ENCODE measurements at regions not wholly inside any gene's neighbourhood (a gene's known extent, or its start where the extent isn't known, plus 50 kb on each side); places are given as distances from the start of the nearest gene placed in this dataset.
"Not testable (repeated sequence)": the region's sequence is repeated elsewhere in the genome, so short reads cannot be mapped to it uniquely, and the experiment has no call there.

- intact Hi-C loops (cut with DNase I) = no loop called here
- Histone ChIP-seq H3K27me3 (no peaks in the 10 kb centered on the region), H3K36me3 (no peaks in the 10 kb centered on the region), H3K9me3 (no peaks in the 10 kb centered on the region), H3K4me3 (no peak overlapping the region), H3K4me1 (no peaks in the 10 kb centered on the region), H3K27ac (no peak overlapping the region)
- no peak for TF ChIP-seq CTCF (IDR thresholded peaks at IDR 0.05)
- no peak for DNase-seq (ENCODE audit: low spot score in 2 of 2)
These were observed 817.2 kb downstream of the TMEM121 start for GRCh38 chr14:106343626-106344025.

GRCh38 chr14:106344065-106344614, 817.8 kb downstream of the TMEM121 start:
- H3K4me3 ChIP-seq; intact Hi-C loops (cut with DNase I); H3K27me3 ChIP-seq; DNase-seq (ENCODE audit: low spot score in 2 of 2); H3K4me1 ChIP-seq; H3K9me3 ChIP-seq; H3K36me3 ChIP-seq; H3K27ac ChIP-seq: not testable (repeated sequence)

- H3K36me3 ChIP-seq; H3K4me1 ChIP-seq; H3K4me3 ChIP-seq; H3K9me3 ChIP-seq; DNase-seq (ENCODE audit: low spot score in 2 of 2); H3K27ac ChIP-seq; H3K27me3 ChIP-seq; intact Hi-C loops (cut with DNase I): not testable (repeated sequence)
These were observed 818.6 kb downstream of the TMEM121 start for GRCh38 chr14:106344791-106345479.

GRCh38 chr14:106346084-106346483, 819.7 kb downstream of the TMEM121 start:
- Histone ChIP-seq H3K4me3 (no peak overlapping the region), H3K27me3 (no peaks in the 10 kb centered on the region), H3K9me3 (no peaks in the 10 kb centered on the region), H3K36me3 (no peaks in the 10 kb centered on the region), H3K4me1 (no peaks in the 10 kb centered on the region), H3K27ac (no peak overlapping the region)
- no peak for TF ChIP-seq CTCF (IDR thresholded peaks at IDR 0.05)
- DNase-seq (ENCODE audit: low spot score in 2 of 2) = no peak
- intact Hi-C loops (cut with DNase I) = no loop called here

GRCh38 chr14:106346534-106347290, 820.3 kb downstream of the TMEM121 start:
- H3K4me1 ChIP-seq = no peaks in the 10 kb centered on the region
- no peak for TF ChIP-seq CTCF (IDR thresholded peaks at IDR 0.05)
- no peaks in the 10 kb centered on the region for H3K9me3 ChIP-seq
- intact Hi-C loops (cut with DNase I) = no loop called here
- no peak overlapping the region for H3K4me3 ChIP-seq
- DNase-seq (ENCODE audit: low spot score in 2 of 2) = no peak
- H3K27me3 ChIP-seq = no peaks in the 10 kb centered on the region
- no peak overlapping the region for H3K27ac ChIP-seq
- H3K36me3 ChIP-seq = no peaks in the 10 kb centered on the region

- no peak for TF ChIP-seq CTCF (IDR thresholded peaks at IDR 0.05)
- intact Hi-C loops (cut with DNase I) = no loop called here
- H3K9me3 ChIP-seq = no peaks in the 10 kb centered on the region
These were observed 821.0 kb downstream of the TMEM121 start for GRCh38 chr14:106347291-106347778.

More at GRCh38 chr14:106347291-106347778, 821.0 kb downstream of the TMEM121 start:
- no peaks in the 10 kb centered on the region for H3K36me3 ChIP-seq
- H3K4me1 ChIP-seq = no peaks in the 10 kb centered on the region
- no peak overlapping the region for H3K4me3 ChIP-seq
- no peak overlapping the region for H3K27ac ChIP-seq
- DNase-seq (ENCODE audit: low spot score in 2 of 2) = no peak
- H3K27me3 ChIP-seq = no peaks in the 10 kb centered on the region

Data from ascending aorta (tissue), 2 donors.